Stomach (tissue), 4 donors: ENCODE measurements at regions not wholly inside any gene's neighbourhood (a gene's known extent, or its start where the extent isn't known, plus 50 kb on each side); places are given as distances from the start of the nearest gene placed in this dataset.

ENCODE experiments used
- POLR2A ChIP-seq, 4 donors: fragments of 450-650 bp; IDR thresholded peaks; one replicate each; pipeline ENCODE4 v1.6.1; 2016; ENCODE audit warnings: antibody characterized with exemption in 4 of 4, control low read depth in 2 of 4, mild to moderate bottlenecking in 1 of 4, moderate library complexity in 1 of 4
- POLR2AphosphoS5 ChIP-seq, 3 donors: sonication (generic); formaldehyde crosslinking; IDR thresholded peaks; one replicate each; pipeline ENCODE4 v1.6.1; 2016; ENCODE audit warnings: antibody characterized with exemption in 3 of 3

DNA sequence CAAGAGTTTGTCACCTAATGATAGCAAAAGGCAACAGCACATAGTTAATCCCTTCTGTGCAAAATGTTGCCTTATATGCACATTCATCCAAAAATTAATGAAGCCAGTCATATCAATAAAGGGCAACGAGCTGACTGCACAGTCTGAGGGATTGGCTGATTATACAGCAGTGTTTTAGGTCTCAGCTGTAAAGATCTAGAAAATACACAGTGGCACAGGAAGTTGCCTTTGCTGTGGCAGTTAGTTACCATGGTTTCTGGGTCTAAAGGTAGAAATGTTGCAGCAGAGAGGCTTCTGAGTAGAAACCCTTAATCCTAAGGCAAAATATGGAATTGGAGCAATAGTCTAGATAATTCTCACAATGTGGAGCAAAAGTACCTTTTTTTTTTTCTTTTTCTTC lies 89.7 kb downstream of the SMPDL3A start:
- no peak for TF ChIP-seq POLR2A (IDR thresholded peaks at IDR 0.05)
- no peak for TF ChIP-seq POLR2AphosphoS5 (IDR thresholded peaks at IDR 0.05)
